ENCODE measurements at regions not wholly inside any gene's neighbourhood (a gene's known extent, or its start where the extent isn't known, plus 50 kb on each side); places are given as distances from the start of the nearest gene placed in this dataset.
A peak's percentile ranks its signal among the peaks of the same experiment; 100 is the strongest.

GRCh38 chr2:38509947-38510326 lies 92.8 kb downstream of the HNRNPLL start:
- DNase-seq (ENCODE audit: low spot score): no peak

- DNase-seq (ENCODE audit: low spot score): no peak
Measured at GRCh38 chr2:38509314-38509946, 93.3 kb downstream of the HNRNPLL start.

- DNase-seq (ENCODE audit: low spot score): peak; percentile 87
Measured at GRCh38 chr2:38508311-38509039, 94.3 kb downstream of the HNRNPLL start.

- DNase-seq (ENCODE audit: low spot score): no peak
Measured at GRCh38 chr2:38507712-38508111, 95.0 kb downstream of the HNRNPLL start.

- no peak for DNase-seq (ENCODE audit: low spot score)
Measured at GRCh38 chr2:38505779-38506178, 96.9 kb downstream of the HNRNPLL start.

GRCh38 chr2:38504169-38504568 lies 98.6 kb downstream of the HNRNPLL start:
- DNase-seq (ENCODE audit: low spot score): no peak

GRCh38 chr2:38502107-38502506 lies 100.6 kb downstream of the HNRNPLL start:
- no peak for DNase-seq (ENCODE audit: low spot score)

GRCh38 chr2:38500283-38500634 lies 102.5 kb downstream of the HNRNPLL start:
- no peak for DNase-seq (ENCODE audit: low spot score)

- DNase-seq (ENCODE audit: low spot score): no peak
Measured at GRCh38 chr2:38499548-38500282, 103.0 kb downstream of the HNRNPLL start.

GRCh38 chr2:38498045-38498481 lies 104.7 kb downstream of the HNRNPLL start:
- DNase-seq (ENCODE audit: low spot score): no peak

GRCh38 chr2:38497670-38498037 lies 105.1 kb downstream of the HNRNPLL start:
- no peak for DNase-seq (ENCODE audit: low spot score)

GRCh38 chr2:38496927-38497669 lies 105.6 kb downstream of the HNRNPLL start:
- no peak for DNase-seq (ENCODE audit: low spot score)

GRCh38 chr2:38495880-38496279 lies 106.8 kb downstream of the HNRNPLL start:
- DNase-seq (ENCODE audit: low spot score): no peak

GRCh38 chr2:38494394-38494793 lies 108.3 kb downstream of the HNRNPLL start:
- no peak for DNase-seq (ENCODE audit: low spot score)

GRCh38 chr2:38492042-38492615 lies 110.6 kb downstream of the HNRNPLL start:
- DNase-seq (ENCODE audit: low spot score): no peak

- DNase-seq (ENCODE audit: low spot score): no peak
Measured at GRCh38 chr2:38491436-38491835, 111.3 kb downstream of the HNRNPLL start.

- DNase-seq (ENCODE audit: low spot score): no peak
Measured at GRCh38 chr2:38489846-38490245, 112.8 kb upstream of the ATL2 start.

GRCh38 chr2:38487852-38488251 lies 110.8 kb upstream of the ATL2 start:
- DNase-seq (ENCODE audit: low spot score): no peak

- DNase-seq (ENCODE audit: low spot score): no peak
Measured at GRCh38 chr2:38486213-38487026, 109.3 kb upstream of the ATL2 start.

GRCh38 chr2:38485734-38486133 lies 108.7 kb upstream of the ATL2 start:
- DNase-seq (ENCODE audit: low spot score): no peak

GRCh38 chr2:38484957-38485356 lies 107.9 kb upstream of the ATL2 start:
- no peak for DNase-seq (ENCODE audit: low spot score)

Measured in ecto neural progenitor cell (in vitro differentiated cells).